ENCODE measurements at regions not wholly inside any gene's neighbourhood (a gene's known extent, or its start where the extent isn't known, plus 50 kb on each side); places are given as distances from the start of the nearest gene placed in this dataset.

GRCh38 chr7:24029068-24029467 lies 254.9 kb upstream of the NPY start:
- TF ChIP-seq CTCF (IDR thresholded peaks at IDR 0.05; ENCODE audit: borderline replicate concordance, control extremely low read depth, extremely low read depth, insufficient read depth, missing control alignments): no peak
- in situ Hi-C loops (cut with MboI; ENCODE audit: low sequenced_read_pairs, unreplicated experiment): no loop called here
- no peak for DNase-seq (ENCODE audit: low spot score)

- in situ Hi-C loops (cut with MboI; ENCODE audit: low sequenced_read_pairs, unreplicated experiment): no loop called here
- DNase-seq (ENCODE audit: low spot score): no peak
- no peak for TF ChIP-seq CTCF (IDR thresholded peaks at IDR 0.05; ENCODE audit: borderline replicate concordance, control extremely low read depth, extremely low read depth, insufficient read depth, missing control alignments)
These were observed 249.7 kb upstream of the NPY start for GRCh38 chr7:24034251-24034650.

- in situ Hi-C loops (cut with MboI; ENCODE audit: low sequenced_read_pairs, unreplicated experiment): no loop called here
- TF ChIP-seq CTCF (IDR thresholded peaks at IDR 0.05; ENCODE audit: borderline replicate concordance, control extremely low read depth, extremely low read depth, insufficient read depth, missing control alignments): no peak
- DNase-seq (ENCODE audit: low spot score): no peak
These were observed 248.5 kb upstream of the NPY start for GRCh38 chr7:24035366-24036032.

DNA sequence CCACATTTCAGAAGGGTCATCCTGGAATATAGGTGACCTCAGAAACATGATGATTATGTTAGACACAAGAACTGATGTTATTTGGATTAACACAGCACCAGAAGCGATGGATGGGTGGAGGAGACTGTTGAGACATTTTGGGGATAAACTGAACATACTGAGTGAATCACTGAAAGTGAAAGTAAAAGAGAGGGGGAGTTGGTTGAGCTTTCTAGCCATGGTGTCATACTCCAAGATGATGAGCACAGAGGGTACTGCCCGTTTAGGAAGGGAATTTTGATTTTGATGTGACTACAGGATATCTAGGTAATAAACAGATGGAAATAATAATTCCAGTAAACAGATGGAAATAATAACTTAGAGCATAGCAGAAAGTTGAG lies 248.0 kb upstream of the NPY start:
- in situ Hi-C loops (cut with MboI; ENCODE audit: low sequenced_read_pairs, unreplicated experiment): no loop called here
- no peak for TF ChIP-seq CTCF (IDR thresholded peaks at IDR 0.05; ENCODE audit: borderline replicate concordance, control extremely low read depth, extremely low read depth, insufficient read depth, missing control alignments)
- DNase-seq (ENCODE audit: low spot score): no peak

DNA sequence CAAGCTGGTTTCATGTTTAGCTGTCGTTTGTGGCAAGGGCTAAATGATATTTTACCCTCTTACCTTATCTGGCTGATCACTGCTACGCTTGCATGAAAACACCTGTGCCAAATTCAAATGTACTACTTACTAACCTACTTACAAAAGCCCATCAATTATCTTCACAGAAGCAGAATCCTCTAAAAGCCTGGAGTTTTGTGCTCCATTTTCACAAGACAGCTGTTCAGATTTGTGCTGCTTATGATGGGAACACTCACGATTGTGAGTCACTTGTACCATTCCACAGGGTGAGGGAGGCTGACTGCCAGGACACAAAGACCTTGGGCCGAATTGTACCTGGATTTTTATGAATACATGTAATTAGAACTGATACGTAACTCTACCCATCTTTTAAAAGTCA lies 245.0 kb upstream of the NPY start:
- no peak for DNase-seq (ENCODE audit: low spot score)
- TF ChIP-seq CTCF (IDR thresholded peaks at IDR 0.05; ENCODE audit: borderline replicate concordance, control extremely low read depth, extremely low read depth, insufficient read depth, missing control alignments): no peak
- in situ Hi-C loops (cut with MboI; ENCODE audit: low sequenced_read_pairs, unreplicated experiment): no loop called here

DNA sequence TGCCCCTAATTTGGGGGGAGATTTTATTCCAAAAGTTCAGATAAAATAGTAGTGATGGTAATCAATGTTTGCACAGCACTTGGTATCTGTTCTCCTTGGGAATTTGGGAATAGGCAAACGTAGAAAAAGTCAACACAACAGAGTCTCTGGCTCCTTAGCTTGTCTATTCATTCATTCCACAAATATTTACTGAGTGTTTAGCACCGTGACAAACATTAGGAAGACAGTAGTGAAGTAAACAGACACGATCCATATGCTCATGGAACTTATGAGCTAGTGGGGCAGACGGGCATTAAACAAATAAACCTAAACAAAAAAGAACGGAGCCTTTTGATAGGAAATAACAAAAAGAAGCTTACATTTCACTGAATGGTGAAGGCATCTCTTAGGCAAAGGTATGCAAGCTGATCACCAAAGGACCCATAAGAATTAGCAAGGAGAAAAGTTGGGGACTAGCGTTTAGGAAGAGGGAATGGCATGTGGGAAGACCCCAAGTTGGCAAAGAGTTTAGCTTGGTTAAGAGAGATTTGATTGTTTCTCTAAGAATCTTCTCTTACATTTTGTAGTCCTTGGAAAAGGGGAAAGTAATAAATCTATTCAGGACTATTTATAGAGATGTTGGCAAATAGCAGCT lies 243.9 kb upstream of the NPY start:
- DNase-seq (ENCODE audit: low spot score): no peak
- no peak for TF ChIP-seq CTCF (IDR thresholded peaks at IDR 0.05; ENCODE audit: borderline replicate concordance, control extremely low read depth, extremely low read depth, insufficient read depth, missing control alignments)
- in situ Hi-C loops (cut with MboI; ENCODE audit: low sequenced_read_pairs, unreplicated experiment): no loop called here
